DMS153 treated with DMSO at 0.1 percent for 48 hours (cell line): ENCODE measurements at regions not wholly inside any gene's neighbourhood (a gene's known extent, or its start where the extent isn't known, plus 50 kb on each side); places are given as distances from the start of the nearest gene placed in this dataset.
"Not testable (repeated sequence)": the region's sequence is repeated elsewhere in the genome, so short reads cannot be mapped to it uniquely, and the experiment has no call there.

Source experiments
- DNase-seq: peaks from one replicate; lab custom pipeline; 2025; ENCODE audit not compliant: unreplicated experiment; lab: John Stamatoyannopoulos, UW

- DNase-seq = not testable (repeated sequence)
These were observed 321.5 kb downstream of the EMP1 start for GRCh38 chr12:13518034-13518433.

GRCh38 chr12:13509740-13510139 lies 313.2 kb downstream of the EMP1 start:
- no peak for DNase-seq

GRCh38 chr12:13505636-13506035 lies 309.1 kb downstream of the EMP1 start:
- no peak for DNase-seq

GRCh38 chr12:13505224-13505623 lies 308.7 kb downstream of the EMP1 start:
- DNase-seq = no peak

- DNase-seq = no peak
These were observed 308.2 kb downstream of the EMP1 start for GRCh38 chr12:13504736-13505135.

- no peak for DNase-seq
These were observed 307.5 kb downstream of the EMP1 start for GRCh38 chr12:13504074-13504473.

- DNase-seq = no peak
These were observed 306.7 kb downstream of the EMP1 start for GRCh38 chr12:13503094-13503835.

- no peak for DNase-seq
These were observed 302.5 kb downstream of the EMP1 start for GRCh38 chr12:13499008-13499407.

GRCh38 chr12:13496111-13496510 lies 299.6 kb downstream of the EMP1 start:
- DNase-seq = no peak

- no peak for DNase-seq
These were observed 292.7 kb downstream of the EMP1 start for GRCh38 chr12:13489246-13489645.

- DNase-seq = no peak
These were observed 290.8 kb downstream of the EMP1 start for GRCh38 chr12:13487326-13487725.

GRCh38 chr12:13486794-13487193 lies 290.3 kb downstream of the EMP1 start:
- no peak for DNase-seq

- DNase-seq = no peak
These were observed 282.2 kb downstream of the EMP1 start for GRCh38 chr12:13478650-13479181.

- DNase-seq = no peak
These were observed 277.9 kb downstream of the EMP1 start for GRCh38 chr12:13474381-13474780.

GRCh38 chr12:13472690-13473089 lies 276.2 kb downstream of the EMP1 start:
- DNase-seq = no peak

GRCh38 chr12:13471471-13471870 lies 274.9 kb downstream of the EMP1 start:
- no peak for DNase-seq

- DNase-seq = no peak
These were observed 269.1 kb downstream of the EMP1 start for GRCh38 chr12:13465635-13466034.

- DNase-seq = no peak
These were observed 266.7 kb downstream of the EMP1 start for GRCh38 chr12:13463189-13463588.

GRCh38 chr12:13462450-13462849 lies 265.9 kb downstream of the EMP1 start:
- DNase-seq = no peak

- no peak for DNase-seq
These were observed 259.2 kb downstream of the EMP1 start for GRCh38 chr12:13455778-13456144.

GRCh38 chr12:13454991-13455777 lies 258.7 kb downstream of the EMP1 start:
- DNase-seq = no peak

- DNase-seq = no peak
These were observed 256.5 kb downstream of the EMP1 start for GRCh38 chr12:13452955-13453570.
